Ammon's horn (tissue), 1 donor: ENCODE measurements at regions not wholly inside any gene's neighbourhood (a gene's known extent, or its start where the extent isn't known, plus 50 kb on each side); places are given as distances from the start of the nearest gene placed in this dataset.
"Not testable (repeated sequence)": the region's sequence is repeated elsewhere in the genome, so short reads cannot be mapped to it uniquely, and the experiment has no call there.

ENCODE experiments used
- DNase-seq: peaks from one replicate; pipeline ENCODE4 v3.0.0-alpha.2; 2016; ENCODE audit warnings: low spot score

DNA sequence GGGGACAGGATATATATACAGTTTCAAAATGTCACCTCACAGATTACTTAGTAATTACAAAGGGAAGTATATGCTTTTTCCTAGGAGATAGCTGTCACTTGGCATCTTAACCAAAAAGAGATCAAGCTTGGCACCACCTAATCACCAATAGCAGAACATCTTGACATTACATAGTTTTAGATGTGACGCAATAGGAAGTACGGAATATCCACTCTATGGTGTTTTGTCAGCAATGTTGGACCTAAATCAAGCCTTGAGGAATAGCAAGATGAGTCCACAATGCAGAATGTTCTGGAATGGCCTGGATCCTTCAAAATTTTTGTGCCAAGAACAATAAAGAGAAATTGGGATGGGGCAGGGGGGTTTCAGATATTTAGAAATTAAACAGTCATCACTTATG is 1488.2 kb downstream of the FSTL5 start:
- no peak for DNase-seq

- no peak for DNase-seq
These were observed 1478.1 kb downstream of the FSTL5 start for GRCh38 chr4:160685729-160686128.

DNA sequence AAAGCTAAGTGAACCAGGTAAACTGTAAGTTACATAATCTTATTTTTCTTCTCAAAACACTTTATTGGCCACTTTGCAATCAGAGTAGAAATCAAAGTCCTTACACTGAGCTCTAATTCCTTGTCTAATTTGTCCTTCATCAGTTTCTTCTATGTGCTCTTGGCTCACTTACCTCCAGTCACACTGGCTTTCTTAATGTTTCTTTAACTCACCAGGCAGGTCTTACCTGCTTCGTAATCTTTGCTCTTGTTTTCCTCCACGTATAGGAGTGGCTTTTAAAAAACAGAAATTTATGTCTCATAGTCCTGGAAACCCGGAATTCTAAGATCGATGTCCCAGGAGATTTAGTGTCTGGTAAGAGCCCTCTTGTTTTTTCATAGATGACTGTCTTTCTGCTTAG is 1462.1 kb downstream of the FSTL5 start:
- DNase-seq, result no peak

DNA sequence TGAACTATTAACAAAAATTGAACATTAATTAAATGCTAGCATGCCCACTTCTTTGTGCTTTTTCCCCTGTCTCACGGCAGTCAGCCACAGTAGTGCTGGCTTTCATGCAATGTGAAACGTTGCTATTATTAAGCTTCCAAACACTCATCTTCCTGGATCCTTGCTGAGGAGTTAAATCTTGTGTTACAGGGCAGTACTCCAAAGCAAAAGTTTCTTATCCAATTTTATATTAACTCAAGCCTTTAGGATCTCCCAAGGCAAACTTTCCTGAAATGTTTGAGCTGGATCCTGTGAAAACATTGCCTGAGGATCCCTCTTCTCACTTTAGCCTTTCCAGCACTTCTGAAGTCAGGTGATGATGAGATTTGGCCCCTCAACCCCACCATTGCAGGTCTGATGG is 1454.8 kb downstream of the FSTL5 start:
- DNase-seq, result no peak

GRCh38 chr4:160709546-160709945 is 1454.3 kb downstream of the FSTL5 start:
- no peak for DNase-seq

- no peak for DNase-seq
These were observed 1447.2 kb downstream of the FSTL5 start for GRCh38 chr4:160716551-160716950.

DNA sequence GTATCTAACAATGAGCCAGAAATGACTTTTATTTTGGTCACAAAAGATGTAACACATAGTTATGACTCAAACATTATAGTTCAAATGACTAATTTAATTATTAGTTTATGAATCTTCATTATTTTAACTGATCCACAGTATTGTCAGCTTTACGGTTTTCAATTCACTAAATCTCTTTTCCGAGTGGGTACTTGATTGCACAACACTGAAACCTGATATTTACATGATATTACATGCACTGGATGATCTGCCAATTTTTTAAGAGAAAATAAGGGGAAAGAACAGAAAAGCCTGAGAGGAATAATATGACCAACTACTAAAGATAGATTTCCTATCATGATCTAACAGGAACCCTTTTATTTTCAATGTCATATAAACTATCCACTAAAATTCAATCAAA is 1446.0 kb downstream of the FSTL5 start:
- DNase-seq, result no peak

GRCh38 chr4:160724063-160724462 is 1439.7 kb downstream of the FSTL5 start:
- DNase-seq, result no peak

DNA sequence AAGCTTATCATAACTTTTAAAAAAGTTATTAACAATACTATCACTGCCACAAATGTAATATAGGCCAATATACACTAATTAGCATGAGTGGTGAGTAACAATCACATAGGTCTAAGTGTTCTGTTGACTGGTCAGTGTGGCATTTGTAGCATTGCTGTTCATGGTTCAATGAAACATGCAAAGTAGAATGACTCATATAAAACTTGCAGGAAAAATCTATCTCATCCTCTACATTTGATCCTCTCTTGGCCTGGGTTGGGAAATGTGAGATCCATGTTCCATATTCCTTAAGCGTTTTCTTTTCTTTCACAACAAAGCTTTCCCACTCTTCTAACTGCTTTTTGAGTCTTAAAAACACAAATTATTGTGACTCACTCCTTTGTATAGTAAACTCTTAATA is 1418.7 kb downstream of the FSTL5 start:
- DNase-seq, result no peak

GRCh38 chr4:160746585-160746984 is 1417.2 kb downstream of the FSTL5 start:
- not testable (repeated sequence) for DNase-seq

- peak; percentile 3 for DNase-seq
These were observed 1391.1 kb downstream of the FSTL5 start for GRCh38 chr4:160772668-160773067.

GRCh38 chr4:160795216-160795615 is 1368.6 kb downstream of the FSTL5 start:
- no peak for DNase-seq

GRCh38 chr4:160808174-160808573 is 1355.6 kb downstream of the FSTL5 start:
- no peak for DNase-seq

DNA sequence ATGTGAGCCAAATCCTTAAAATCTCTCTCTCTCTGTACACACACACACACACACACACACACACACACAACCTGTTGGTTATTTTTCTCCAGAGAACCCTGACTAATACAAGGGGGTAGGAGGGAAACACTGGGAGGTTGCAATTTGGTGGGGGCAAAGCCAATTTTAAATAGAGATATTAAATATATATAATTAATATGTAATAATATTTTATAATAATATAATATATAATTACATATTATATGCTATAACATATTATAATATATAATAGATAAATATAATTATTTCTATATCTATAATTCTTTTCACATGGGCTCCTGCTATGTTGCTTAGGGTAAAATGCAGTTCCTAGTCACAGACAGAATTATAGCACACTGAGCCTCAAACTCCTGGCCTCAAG is 1354.2 kb downstream of the FSTL5 start:
- no peak for DNase-seq

- DNase-seq, result no peak
These were observed 1353.4 kb downstream of the FSTL5 start for GRCh38 chr4:160810424-160810823.

DNA sequence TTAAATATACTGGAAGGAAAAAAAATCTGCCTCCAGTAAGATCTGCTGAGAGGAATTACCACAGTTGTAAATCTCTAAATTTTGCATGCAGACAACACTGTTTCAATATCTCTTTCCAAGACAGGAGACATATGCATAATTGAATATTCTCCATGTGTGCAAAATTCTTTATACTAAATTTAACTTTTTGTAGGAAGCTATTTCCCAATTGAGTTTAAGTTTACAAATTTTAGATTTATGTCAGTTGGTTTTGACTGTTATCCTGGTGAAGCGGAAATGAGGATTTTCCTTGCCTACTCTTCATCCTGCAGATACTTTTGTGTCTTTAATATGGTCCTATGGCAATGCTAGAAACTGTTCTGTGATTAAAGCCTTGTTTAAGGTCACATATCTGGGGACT is 1352.9 kb downstream of the FSTL5 start:
- no peak for DNase-seq

DNA sequence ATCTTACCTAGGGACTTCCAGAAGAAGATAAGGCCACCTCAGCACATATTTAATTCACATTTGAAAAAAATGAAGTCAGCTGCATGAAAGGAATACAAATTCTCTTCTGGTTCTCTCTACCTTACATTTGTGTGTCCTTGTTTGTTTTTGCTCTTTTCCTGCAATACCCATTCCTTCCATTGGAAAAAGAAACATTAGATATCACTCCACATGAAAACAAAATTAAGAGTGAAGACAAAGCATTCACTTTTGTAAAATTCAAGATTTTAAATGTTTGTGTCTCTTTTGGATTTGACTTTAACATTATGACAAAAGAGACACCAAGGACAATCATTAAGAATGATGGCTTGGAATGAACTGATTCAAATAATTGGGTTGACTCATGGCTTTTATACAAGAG is 1351.8 kb downstream of the FSTL5 start:
- no peak for DNase-seq

- DNase-seq, result no peak
These were observed 1349.1 kb downstream of the FSTL5 start for GRCh38 chr4:160814726-160815125.

- no peak for DNase-seq
These were observed 1345.2 kb downstream of the FSTL5 start for GRCh38 chr4:160818571-160818970.

DNA sequence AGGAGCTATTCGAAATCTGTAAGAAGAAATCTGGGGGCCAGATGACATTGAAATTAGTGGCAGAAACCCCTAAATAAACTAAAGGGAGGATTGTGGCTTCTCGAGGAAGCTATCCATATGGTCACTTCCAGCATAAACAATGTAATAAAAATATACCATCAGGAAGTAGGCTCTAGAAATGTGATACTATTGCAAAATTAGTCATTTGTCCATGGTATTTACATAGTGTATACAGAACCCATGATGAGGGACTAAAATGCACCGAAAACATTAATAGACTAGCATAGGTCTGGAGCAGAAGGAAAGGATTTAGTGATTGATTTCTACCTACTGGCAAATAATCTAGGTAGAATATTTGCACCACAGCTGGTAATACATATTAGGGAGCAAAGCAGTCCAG is 1344.0 kb downstream of the FSTL5 start:
- DNase-seq, result no peak

DNA sequence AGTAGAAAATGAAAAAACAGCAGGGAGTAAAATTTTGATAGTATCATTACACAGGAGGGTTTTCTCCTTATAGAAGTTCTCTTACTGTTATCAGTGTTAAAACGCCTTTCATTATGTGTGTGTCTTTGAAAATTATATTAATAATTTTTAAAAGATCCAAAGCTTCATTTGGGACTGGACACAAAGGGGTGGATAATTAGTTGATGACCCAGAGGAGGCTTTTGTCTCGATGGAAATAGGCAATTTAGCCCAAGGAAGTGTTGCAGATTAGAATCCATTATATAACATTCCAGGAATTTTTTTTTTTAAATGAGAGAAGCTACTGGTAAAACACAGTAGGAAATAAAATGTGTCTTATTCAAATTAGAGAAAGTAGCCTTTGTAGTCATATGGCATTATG is 1339.3 kb downstream of the FSTL5 start:
- DNase-seq, result no peak

GRCh38 chr4:160825644-160826338 is 1338.0 kb downstream of the FSTL5 start:
- no peak for DNase-seq

DNA sequence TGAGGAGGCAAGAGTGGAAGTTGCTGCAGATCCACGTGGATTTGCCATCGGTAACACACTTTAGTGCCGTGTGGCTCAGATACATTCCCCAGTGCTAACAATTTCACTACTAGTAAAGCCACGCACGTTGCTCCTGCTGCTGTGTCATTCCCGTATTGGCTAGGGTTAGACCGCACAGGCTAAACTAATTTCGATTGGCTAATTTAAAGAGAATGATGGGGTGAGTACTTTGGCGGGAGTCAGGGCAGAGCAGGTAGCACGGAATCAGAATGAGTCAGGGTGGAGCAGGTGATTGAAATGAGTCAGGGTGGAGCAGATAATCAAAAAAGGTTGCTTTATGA is 1337.5 kb downstream of the FSTL5 start:
- DNase-seq, result no peak

- DNase-seq, result no peak
These were observed 1332.5 kb downstream of the FSTL5 start for GRCh38 chr4:160831165-160831922.
